OCI-LY1 (cell line): ENCODE measurements at regions not wholly inside any gene's neighbourhood (a gene's known extent, or its start where the extent isn't known, plus 50 kb on each side); places are given as distances from the start of the nearest gene placed in this dataset.

Source experiments
- H2AFZ ChIP-seq: fragments of 200-600 bp; sonication (generic), shearing (Covaris generic); 2 replicates; pipeline ENCODE4 v1.6.0; 2014; ENCODE audit warnings: antibody characterized with exemption, mild to moderate bottlenecking, low read length
- H3F3A ChIP-seq: fragments of 200-600 bp; sonication (generic), shearing (Covaris generic); 2 replicates; pipeline ENCODE4 v1.6.0; 2014; ENCODE audit warnings: mild to moderate bottlenecking, antibody characterized with exemption, low read length, moderate library complexity; ENCODE audit not compliant: insufficient read depth
- H3K27ac ChIP-seq: fragments of 200-600 bp; sonication (generic); 2 replicates; pipeline ENCODE4 v1.5.1; 2014; ENCODE audit warnings: low read length, mixed run types, mild to moderate bottlenecking, low read depth; ENCODE audit not compliant: poor library complexity, severe bottlenecking
- H3K27me3 ChIP-seq: fragments of 200-600 bp; sonication (generic); 2 replicates; pipeline ENCODE4 v1.6.0; 2014; ENCODE audit warnings: antibody characterized with exemption, mild to moderate bottlenecking, low read length, moderate library complexity; ENCODE audit not compliant: insufficient read depth
- H3K36me3 ChIP-seq: fragments of 200-600 bp; sonication (generic); 2 replicates; pipeline ENCODE4 v1.6.1; 2014; ENCODE audit warnings: mild to moderate bottlenecking, antibody characterized with exemption, low read length, moderate library complexity, mixed read lengths; ENCODE audit not compliant: insufficient read depth
- H3K4me1 ChIP-seq: fragments of 200-600 bp; sonication (generic); 2 replicates; pipeline ENCODE4 v1.5.1; 2014; ENCODE audit warnings: mild to moderate bottlenecking, low read length, moderate library complexity; ENCODE audit not compliant: insufficient read depth, severe bottlenecking
- H3K4me2 ChIP-seq: fragments of 200-600 bp; sonication (generic), shearing (Covaris generic); 2 replicates; pipeline ENCODE4 v1.6.1; 2014; ENCODE audit warnings: low read length
- H3K4me3 ChIP-seq: fragments of 200-600 bp; sonication (generic); 2 replicates; pipeline ENCODE4 v1.5.1; 2014; ENCODE audit warnings: low read length, low read depth, mild to moderate bottlenecking, mixed read lengths; ENCODE audit not compliant: poor library complexity, severe bottlenecking
- H3K79me2 ChIP-seq: fragments of 200-600 bp; shearing (Covaris generic); 2 replicates; pipeline ENCODE4 v1.6.1; 2016; ENCODE audit warnings: mixed run types, low read length, mixed read lengths; ENCODE audit not compliant: insufficient read depth
- H3K9ac ChIP-seq: fragments of 200-600 bp; sonication (generic), shearing (Covaris generic); 2 replicates; pipeline ENCODE4 v1.6.1; 2014; ENCODE audit warnings: mild to moderate bottlenecking, low read length, mixed read lengths
- H3K9me2 ChIP-seq: fragments of 200-600 bp; sonication (generic), shearing (Covaris generic); 2 replicates; pipeline ENCODE4 v1.6.1; 2014; ENCODE audit warnings: low read depth, mild to moderate bottlenecking, low read length, mixed read lengths
- H3K9me3 ChIP-seq: fragments of 200-600 bp; shearing (Covaris generic); 2 replicates; pipeline ENCODE4 v1.6.1; 2014; ENCODE audit warnings: low read length, mixed read lengths
- H4K20me1 ChIP-seq: fragments of 200-600 bp; sonication (generic), shearing (Covaris generic); 2 replicates; pipeline ENCODE4 v1.6.0; 2016; ENCODE audit warnings: mild to moderate bottlenecking, low read length; ENCODE audit not compliant: insufficient read depth
- CTCF ChIP-seq: fragments of 200-600 bp; sonication (generic), shearing (Covaris generic); IDR thresholded peaks from 2 replicates; pipeline ENCODE4 v1.5.1; 2017; ENCODE audit warnings: mild to moderate bottlenecking, antibody characterized with exemption, low read length, moderate library complexity, mixed read lengths
- EZH2 ChIP-seq: fragments of 200-600 bp; sonication (generic), shearing (Covaris generic); IDR thresholded peaks from 2 replicates; pipeline ENCODE4 v1.8.0; 2017; ENCODE audit warnings: borderline replicate concordance, mixed run types, mild to moderate bottlenecking, antibody characterized with exemption, low read length, moderate library complexity, mixed read lengths

GRCh38 chr2:21773168-21773567 is 649.4 kb downstream of the TDRD15 start:
- Histone ChIP-seq H3K9me3 (no peaks in the 10 kb centered on the region), H3K9ac (no peak overlapping the region), H3K36me3 (no peaks in the 10 kb centered on the region), H3K4me1 (no peaks in the 10 kb centered on the region), H3K27ac (no peak overlapping the region), H2AFZ (no peak overlapping the region), H3F3A (no peaks in the 10 kb centered on the region), H3K27me3 (no peaks in the 10 kb centered on the region), H4K20me1 (no peaks in the 10 kb centered on the region), H3K4me3 (no peak overlapping the region), H3K9me2 (no peaks in the 10 kb centered on the region), H3K79me2 (no peaks in the 10 kb centered on the region), H3K4me2 (no peak overlapping the region)
- no peak for TF ChIP-seq CTCF
- TF ChIP-seq EZH2: no peak

GRCh38 chr2:21774691-21775368 is 651.1 kb downstream of the TDRD15 start:
- Histone ChIP-seq H3K9me3 (no peaks in the 10 kb centered on the region), H3K4me3 (no peak overlapping the region), H3K27ac (no peak overlapping the region), H3K9me2 (no peaks in the 10 kb centered on the region), H2AFZ (no peak overlapping the region), H4K20me1 (no peaks in the 10 kb centered on the region), H3F3A (no peaks in the 10 kb centered on the region), H3K79me2 (no peaks in the 10 kb centered on the region), H3K9ac (no peak overlapping the region), H3K4me1 (no peaks in the 10 kb centered on the region), H3K4me2 (no peak overlapping the region), H3K27me3 (no peaks in the 10 kb centered on the region), H3K36me3 (no peaks in the 10 kb centered on the region)
- no peak for TF ChIP-seq EZH2
- TF ChIP-seq CTCF: no peak

- no peaks in the 10 kb centered on the region for H4K20me1 ChIP-seq
- H3K27me3 ChIP-seq: no peaks in the 10 kb centered on the region
- no peaks in the 10 kb centered on the region for H3K36me3 ChIP-seq
- H2AFZ ChIP-seq: no peak overlapping the region
- no peak overlapping the region for H3K9ac ChIP-seq
- H3K4me3 ChIP-seq: no peak overlapping the region
- H3F3A ChIP-seq: no peaks in the 10 kb centered on the region
- H3K79me2 ChIP-seq: no peaks in the 10 kb centered on the region
- no peak overlapping the region for H3K4me2 ChIP-seq
- no peaks in the 10 kb centered on the region for H3K4me1 ChIP-seq
- H3K27ac ChIP-seq: no peak overlapping the region
- H3K9me3 ChIP-seq: no peaks in the 10 kb centered on the region
- no peaks in the 10 kb centered on the region for H3K9me2 ChIP-seq
- no peak for TF ChIP-seq EZH2
- no peak for TF ChIP-seq CTCF
Measured at GRCh38 chr2:21779786-21780185, 656.0 kb downstream of the TDRD15 start.
